Hematopoietic multipotent progenitor cell treated with erythropoietin and hydrocortisone succinate and interleukin-3 and kit ligand, for 4 days (in vitro differentiated cells): ENCODE measurements at regions not wholly inside any gene's neighbourhood (a gene's known extent, or its start where the extent isn't known, plus 50 kb on each side); places are given as distances from the start of the nearest gene placed in this dataset.
"Not testable (repeated sequence)": the region's sequence is repeated elsewhere in the genome, so short reads cannot be mapped to it uniquely, and the experiment has no call there.

ENCODE experiments used
- DNase-seq: peaks from one replicate; pipeline ENCODE4 v3.0.0-alpha.2; 2015

- DNase-seq, result no peak
Measured at GRCh38 chr1:244326757-244327156, 125.0 kb downstream of the ADSS2 start.

GRCh38 chr1:244327533-244327932, 124.2 kb downstream of the ADSS2 start:
- DNase-seq, result no peak

- DNase-seq, result no peak
Measured at GRCh38 chr1:244328476-244328875, 123.2 kb downstream of the ADSS2 start.

GRCh38 chr1:244329591-244330317, 122.0 kb downstream of the ADSS2 start:
- DNase-seq, result no peak

GRCh38 chr1:244330318-244330625, 121.4 kb downstream of the ADSS2 start:
- DNase-seq, result no peak

GRCh38 chr1:244332761-244333160, 118.9 kb downstream of the ADSS2 start:
- DNase-seq, result not testable (repeated sequence)

- not testable (repeated sequence) for DNase-seq
Measured at GRCh38 chr1:244334315-244334714, 117.4 kb downstream of the ADSS2 start.

- DNase-seq, result not testable (repeated sequence)
Measured at GRCh38 chr1:244334842-244335241, 116.9 kb downstream of the ADSS2 start.

GRCh38 chr1:244335456-244335855, 116.3 kb downstream of the ADSS2 start:
- DNase-seq, result no peak

- DNase-seq, result no peak
Measured at GRCh38 chr1:244336232-244336899, 115.3 kb downstream of the ADSS2 start.

- no peak for DNase-seq
Measured at GRCh38 chr1:244337839-244338238, 113.9 kb downstream of the ADSS2 start.

GRCh38 chr1:244339073-244339692, 112.5 kb downstream of the ADSS2 start:
- no peak for DNase-seq

- no peak for DNase-seq
Measured at GRCh38 chr1:244339776-244340175, 111.9 kb downstream of the ADSS2 start.

- no peak for DNase-seq
Measured at GRCh38 chr1:244340396-244340795, 111.3 kb downstream of the ADSS2 start.

GRCh38 chr1:244341455-244342450, 110.0 kb downstream of the ADSS2 start:
- peak; percentile 69 for DNase-seq

- DNase-seq, result no peak
Measured at GRCh38 chr1:244344001-244344400, 107.7 kb downstream of the ADSS2 start.

GRCh38 chr1:244346972-244347618, 104.6 kb downstream of the ADSS2 start:
- no peak for DNase-seq

- no peak for DNase-seq
Measured at GRCh38 chr1:244347942-244348341, 103.8 kb downstream of the ADSS2 start.

GRCh38 chr1:244349103-244349531, 102.6 kb downstream of the ADSS2 start:
- no peak for DNase-seq

GRCh38 chr1:244349581-244350001, 102.1 kb downstream of the ADSS2 start:
- no peak for DNase-seq

- DNase-seq, result no peak
Measured at GRCh38 chr1:244350027-244350426, 101.7 kb downstream of the ADSS2 start.

GRCh38 chr1:244352156-244352830, 99.4 kb downstream of the ADSS2 start:
- DNase-seq, result no peak
